ENCODE measurements at regions not wholly inside any gene's neighbourhood (a gene's known extent, or its start where the extent isn't known, plus 50 kb on each side); places are given as distances from the start of the nearest gene placed in this dataset.

DNA sequence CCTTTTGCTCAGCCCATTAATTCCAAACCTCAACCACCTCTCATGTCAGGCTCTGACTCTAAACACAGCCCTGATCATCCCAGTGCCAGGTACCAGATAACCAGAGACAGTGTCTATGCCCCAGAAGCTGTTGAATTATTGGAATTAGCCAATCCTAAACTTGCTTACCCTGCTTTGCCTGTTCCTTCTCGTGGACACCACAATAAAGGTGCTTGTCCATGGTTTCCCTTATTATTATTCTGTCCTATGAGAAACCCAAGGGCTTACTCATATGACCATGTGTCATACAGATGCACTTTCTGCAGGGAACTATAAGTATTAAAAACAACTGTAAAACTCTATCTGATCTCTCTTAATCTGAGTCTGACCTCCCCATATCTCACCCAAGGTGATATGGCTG, 2193.8 kb upstream of the PIK3C3 start:
- no peak overlapping the region for H3K27ac ChIP-seq (ENCODE audit: low read depth in 1 of 2, low read length in 2 of 2)
- H3K27me3 ChIP-seq (ENCODE audit: control insufficient read depth in 4 of 4, insufficient read depth in 4 of 4, low read length in 3 of 4), result no peaks in the 10 kb centered on the region
- H3K4me3 ChIP-seq (ENCODE audit: low read depth in 1 of 3, low read length in 3 of 3), result no peak overlapping the region
- no peak for DNase-seq (ENCODE audit: low spot score)
- WGBS, result 74% methylated on average over 1 of the region's 1 CpG
- H3K9ac ChIP-seq (ENCODE audit: low read depth in 1 of 2, low read length in 2 of 2), result no peak overlapping the region
- TF ChIP-seq, protein P1, sequence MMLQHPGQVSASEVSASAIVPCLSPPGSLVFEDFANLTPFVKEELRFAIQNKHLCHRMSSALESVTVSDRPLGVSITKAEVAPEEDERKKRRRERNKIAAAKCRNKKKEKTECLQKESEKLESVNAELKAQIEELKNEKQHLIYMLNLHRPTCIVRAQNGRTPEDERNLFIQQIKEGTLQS (IDR thresholded peaks at IDR 0.05), result no peak
- no peak for TF ChIP-seq JUND (IDR thresholded peaks at IDR 0.05)
- TF ChIP-seq TAF1 (conservative IDR thresholded peaks at IDR 0.05), result no peak
- no peak for TF ChIP-seq HNF4A (conservative IDR thresholded peaks at IDR 0.05)
- no peak for TF ChIP-seq RAD21 (IDR thresholded peaks at IDR 0.05)
- TF ChIP-seq, protein P2, sequence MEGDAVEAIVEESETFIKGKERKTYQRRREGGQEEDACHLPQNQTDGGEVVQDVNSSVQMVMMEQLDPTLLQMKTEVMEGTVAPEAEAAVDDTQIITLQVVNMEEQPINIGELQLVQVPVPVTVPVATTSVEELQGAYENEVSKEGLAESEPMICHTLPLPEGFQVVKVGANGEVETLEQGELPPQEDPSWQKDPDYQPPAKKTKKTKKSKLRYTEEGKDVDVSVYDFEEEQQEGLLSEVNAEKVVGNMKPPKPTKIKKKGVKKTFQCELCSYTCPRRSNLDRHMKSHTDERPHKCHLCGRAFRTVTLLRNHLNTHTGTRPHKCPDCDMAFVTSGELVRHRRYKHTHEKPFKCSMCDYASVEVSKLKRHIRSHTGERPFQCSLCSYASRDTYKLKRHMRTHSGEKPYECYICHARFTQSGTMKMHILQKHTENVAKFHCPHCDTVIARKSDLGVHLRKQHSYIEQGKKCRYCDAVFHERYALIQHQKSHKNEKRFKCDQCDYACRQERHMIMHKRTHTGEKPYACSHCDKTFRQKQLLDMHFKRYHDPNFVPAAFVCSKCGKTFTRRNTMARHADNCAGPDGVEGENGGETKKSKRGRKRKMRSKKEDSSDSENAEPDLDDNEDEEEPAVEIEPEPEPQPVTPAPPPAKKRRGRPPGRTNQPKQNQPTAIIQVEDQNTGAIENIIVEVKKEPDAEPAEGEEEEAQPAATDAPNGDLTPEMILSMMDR (IDR thresholded peaks at IDR 0.05; ENCODE audit: low read depth, low read length, missing input control), result no peak
- TF ChIP-seq, protein P3, sequence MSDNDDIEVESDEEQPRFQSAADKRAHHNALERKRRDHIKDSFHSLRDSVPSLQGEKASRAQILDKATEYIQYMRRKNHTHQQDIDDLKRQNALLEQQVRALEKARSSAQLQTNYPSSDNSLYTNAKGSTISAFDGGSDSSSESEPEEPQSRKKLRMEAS (IDR thresholded peaks at IDR 0.05), result no peak
- TF ChIP-seq FOXA1 (IDR thresholded peaks at IDR 0.05), result no peak
- TF ChIP-seq FOXA2 (IDR thresholded peaks at IDR 0.05), result no peak
- TF ChIP-seq, protein P4, sequence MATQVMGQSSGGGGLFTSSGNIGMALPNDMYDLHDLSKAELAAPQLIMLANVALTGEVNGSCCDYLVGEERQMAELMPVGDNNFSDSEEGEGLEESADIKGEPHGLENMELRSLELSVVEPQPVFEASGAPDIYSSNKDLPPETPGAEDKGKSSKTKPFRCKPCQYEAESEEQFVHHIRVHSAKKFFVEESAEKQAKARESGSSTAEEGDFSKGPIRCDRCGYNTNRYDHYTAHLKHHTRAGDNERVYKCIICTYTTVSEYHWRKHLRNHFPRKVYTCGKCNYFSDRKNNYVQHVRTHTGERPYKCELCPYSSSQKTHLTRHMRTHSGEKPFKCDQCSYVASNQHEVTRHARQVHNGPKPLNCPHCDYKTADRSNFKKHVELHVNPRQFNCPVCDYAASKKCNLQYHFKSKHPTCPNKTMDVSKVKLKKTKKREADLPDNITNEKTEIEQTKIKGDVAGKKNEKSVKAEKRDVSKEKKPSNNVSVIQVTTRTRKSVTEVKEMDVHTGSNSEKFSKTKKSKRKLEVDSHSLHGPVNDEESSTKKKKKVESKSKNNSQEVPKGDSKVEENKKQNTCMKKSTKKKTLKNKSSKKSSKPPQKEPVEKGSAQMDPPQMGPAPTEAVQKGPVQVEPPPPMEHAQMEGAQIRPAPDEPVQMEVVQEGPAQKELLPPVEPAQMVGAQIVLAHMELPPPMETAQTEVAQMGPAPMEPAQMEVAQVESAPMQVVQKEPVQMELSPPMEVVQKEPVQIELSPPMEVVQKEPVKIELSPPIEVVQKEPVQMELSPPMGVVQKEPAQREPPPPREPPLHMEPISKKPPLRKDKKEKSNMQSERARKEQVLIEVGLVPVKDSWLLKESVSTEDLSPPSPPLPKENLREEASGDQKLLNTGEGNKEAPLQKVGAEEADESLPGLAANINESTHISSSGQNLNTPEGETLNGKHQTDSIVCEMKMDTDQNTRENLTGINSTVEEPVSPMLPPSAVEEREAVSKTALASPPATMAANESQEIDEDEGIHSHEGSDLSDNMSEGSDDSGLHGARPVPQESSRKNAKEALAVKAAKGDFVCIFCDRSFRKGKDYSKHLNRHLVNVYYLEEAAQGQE (IDR thresholded peaks at IDR 0.05), result no peak
- TF ChIP-seq, protein P5, sequence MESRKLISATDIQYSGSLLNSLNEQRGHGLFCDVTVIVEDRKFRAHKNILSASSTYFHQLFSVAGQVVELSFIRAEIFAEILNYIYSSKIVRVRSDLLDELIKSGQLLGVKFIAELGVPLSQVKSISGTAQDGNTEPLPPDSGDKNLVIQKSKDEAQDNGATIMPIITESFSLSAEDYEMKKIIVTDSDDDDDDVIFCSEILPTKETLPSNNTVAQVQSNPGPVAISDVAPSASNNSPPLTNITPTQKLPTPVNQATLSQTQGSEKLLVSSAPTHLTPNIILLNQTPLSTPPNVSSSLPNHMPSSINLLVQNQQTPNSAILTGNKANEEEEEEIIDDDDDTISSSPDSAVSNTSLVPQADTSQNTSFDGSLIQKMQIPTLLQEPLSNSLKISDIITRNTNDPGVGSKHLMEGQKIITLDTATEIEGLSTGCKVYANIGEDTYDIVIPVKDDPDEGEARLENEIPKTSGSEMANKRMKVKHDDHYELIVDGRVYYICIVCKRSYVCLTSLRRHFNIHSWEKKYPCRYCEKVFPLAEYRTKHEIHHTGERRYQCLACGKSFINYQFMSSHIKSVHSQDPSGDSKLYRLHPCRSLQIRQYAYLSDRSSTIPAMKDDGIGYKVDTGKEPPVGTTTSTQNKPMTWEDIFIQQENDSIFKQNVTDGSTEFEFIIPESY (IDR thresholded peaks at IDR 0.05), result no peak
- no peak for TF ChIP-seq HNF4G (IDR thresholded peaks at IDR 0.05)
- TF ChIP-seq SP1 (IDR thresholded peaks at IDR 0.05), result no peak
- TF ChIP-seq RXRA (IDR thresholded peaks at IDR 0.05), result no peak
- TF ChIP-seq YY1 (IDR thresholded peaks at IDR 0.05), result no peak
- H3K36me3 ChIP-seq (ENCODE audit: control insufficient read depth in 4 of 4, insufficient read depth in 3 of 4, low read depth in 1 of 4, low read length in 3 of 4), result no peaks in the 10 kb centered on the region
- H3K9me3 ChIP-seq (ENCODE audit: control insufficient read depth in 4 of 4, low read length in 3 of 4), result no peaks in the 10 kb centered on the region
- no peaks in the 10 kb centered on the region for H3K4me1 ChIP-seq (ENCODE audit: control insufficient read depth in 4 of 4, insufficient read depth in 4 of 4, low read length in 3 of 4)

DNA sequence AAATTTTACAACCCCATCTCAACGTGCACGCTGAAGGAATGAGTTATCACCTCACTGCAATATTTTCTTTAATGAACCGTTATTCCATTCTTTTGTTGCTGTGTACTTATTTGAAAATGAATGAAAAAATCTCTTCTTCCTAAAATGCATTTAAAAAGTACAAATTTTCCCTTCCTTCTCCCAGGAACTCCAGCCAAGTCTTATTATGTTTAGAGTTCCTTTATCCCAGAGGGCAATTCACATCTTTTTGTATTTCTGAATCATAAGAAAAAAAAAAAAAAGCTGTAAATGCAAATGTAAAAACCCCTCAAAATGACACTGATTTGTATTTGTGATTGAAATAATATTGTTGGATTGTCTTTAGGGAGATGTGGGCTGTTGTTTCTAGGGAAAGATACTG, 2194.3 kb upstream of the CELF4 start:
- no peak overlapping the region for H3K4me3 ChIP-seq (ENCODE audit: low read depth in 1 of 3, low read length in 3 of 3)
- H3K27me3 ChIP-seq (ENCODE audit: control insufficient read depth in 4 of 4, insufficient read depth in 4 of 4, low read length in 3 of 4), result no peaks in the 10 kb centered on the region
- no peak for DNase-seq (ENCODE audit: low spot score)
- H3K4me1 ChIP-seq (ENCODE audit: control insufficient read depth in 4 of 4, insufficient read depth in 4 of 4, low read length in 3 of 4), result no peaks in the 10 kb centered on the region
- WGBS, result 86% methylated on average over 3 of the region's 3 CpGs
- no peak for TF ChIP-seq TAF1 (conservative IDR thresholded peaks at IDR 0.05)
- TF ChIP-seq HNF4G (IDR thresholded peaks at IDR 0.05), result no peak
- no peak for TF ChIP-seq FOXA2 (IDR thresholded peaks at IDR 0.05)
- TF ChIP-seq HNF4A (conservative IDR thresholded peaks at IDR 0.05), result no peak
- TF ChIP-seq, protein P5 (IDR thresholded peaks at IDR 0.05), result no peak
- TF ChIP-seq, protein P4 (IDR thresholded peaks at IDR 0.05), result no peak
- TF ChIP-seq, protein P3 (IDR thresholded peaks at IDR 0.05), result no peak
- TF ChIP-seq RAD21 (IDR thresholded peaks at IDR 0.05), result no peak
- TF ChIP-seq SP1 (IDR thresholded peaks at IDR 0.05), result no peak
- no peak for TF ChIP-seq JUND (IDR thresholded peaks at IDR 0.05)
- no peak for TF ChIP-seq EGR1 (IDR thresholded peaks at IDR 0.05; ENCODE audit: low read depth in 2 of 2)
- TF ChIP-seq RXRA (IDR thresholded peaks at IDR 0.05), result no peak
- no peak for TF ChIP-seq NR2F2 (IDR thresholded peaks at IDR 0.05)
- no peak for TF ChIP-seq FOXA1 (IDR thresholded peaks at IDR 0.05)
- TF ChIP-seq, protein P1 (IDR thresholded peaks at IDR 0.05), result no peak
- H3K36me3 ChIP-seq (ENCODE audit: control insufficient read depth in 4 of 4, insufficient read depth in 3 of 4, low read depth in 1 of 4, low read length in 3 of 4), result no peaks in the 10 kb centered on the region
- H3K9ac ChIP-seq (ENCODE audit: low read depth in 1 of 2, low read length in 2 of 2), result no peak overlapping the region
- H3K9me3 ChIP-seq (ENCODE audit: control insufficient read depth in 4 of 4, low read length in 3 of 4), result no peaks in the 10 kb centered on the region
- no peak overlapping the region for H3K27ac ChIP-seq (ENCODE audit: low read depth in 1 of 2, low read length in 2 of 2)

Data from liver (tissue), 8 donors.